IMR-90 (cell line): ENCODE measurements at regions not wholly inside any gene's neighbourhood (a gene's known extent, or its start where the extent isn't known, plus 50 kb on each side); places are given as distances from the start of the nearest gene placed in this dataset.

Experiments
- ATAC-seq: fragments of 200-7000 bp; cut with Tn5 transposase; 2 replicates; pipeline ENCODE4 v1.9.1; 2020; ENCODE audit warnings: low read depth, mild to moderate bottlenecking, moderate library complexity
- BruUV-seq: library from RNA; stranded (reverse); fragments of 400-500 nt; replicated peaks from 2 replicates; lab custom pipeline; 2021; lab: Mats Ljungman, UMichigan
- CTCF ChIA-PET: fragments of 300-600 bp; formaldehyde crosslinking; extraction: SDS; loops from one replicate; lab custom pipeline; 2021; ENCODE audit warnings: antibody characterized with exemption; lab: Yijun Ruan, JAX
- POLR2A ChIA-PET: fragments of 300-600 bp; sonication (Branson Sonifier 250); formaldehyde crosslinking; loops from one replicate; lab custom pipeline; 2022; ENCODE audit warnings: antibody characterized with exemption; ENCODE audit not compliant: unreplicated experiment; lab: Charles Lee
- DNase-seq: peaks from one replicate; pipeline ENCODE4 v3.0.0; 2013
- H2AFZ ChIP-seq: replicated peaks from 2 replicates; pipeline ENCODE3; 2013; ENCODE audit warnings: low read length, mild to moderate bottlenecking; ENCODE audit not compliant: poor library complexity
- H2AK5ac ChIP-seq: 2 replicates; pipeline ENCODE4 v1.6.1; 2013; ENCODE audit warnings: low read depth, low read length, inconsistent platforms
- H2AK9ac ChIP-seq: replicated peaks from 2 replicates; pipeline ENCODE3; 2013; ENCODE audit warnings: mild to moderate bottlenecking, low read depth, low read length, moderate library complexity; ENCODE audit not compliant: poor library complexity
- H2BK120ac ChIP-seq: 2 replicates; pipeline ENCODE4 v1.6.1; 2013; ENCODE audit warnings: low read depth, low read length, inconsistent platforms
- H2BK15ac ChIP-seq: 3 replicates; pipeline ENCODE4 v1.6.1; 2013; ENCODE audit warnings: low read depth, low read length, inconsistent platforms
- H2BK20ac ChIP-seq: 2 replicates; pipeline ENCODE4 v1.6.1; 2013; ENCODE audit warnings: low read depth, mild to moderate bottlenecking, inconsistent platforms, low read length, moderate library complexity
- H2BK5ac ChIP-seq: 2 replicates; pipeline ENCODE4 v1.6.1; 2013; ENCODE audit warnings: mild to moderate bottlenecking, low read depth, low read length, inconsistent platforms; ENCODE audit not compliant: poor library complexity, severe bottlenecking
- H3K14ac ChIP-seq: replicated peaks from 2 replicates; pipeline ENCODE4 v1.6.1; 2013; ENCODE audit warnings: low read depth, low read length, inconsistent platforms
- H3K18ac ChIP-seq: 2 replicates; pipeline ENCODE4 v1.6.1; 2013; ENCODE audit warnings: low read depth, low read length, control low read depth
- H3K23ac ChIP-seq: 2 replicates; pipeline ENCODE4 v1.6.1; 2013; ENCODE audit warnings: low read depth, low read length, inconsistent platforms
- H3K27ac ChIP-seq: 2 replicates; pipeline ENCODE4 v1.5.1; 2013; ENCODE audit warnings: mild to moderate bottlenecking, control low read depth, low read length; ENCODE audit not compliant: insufficient read depth
- H3K27me3 ChIP-seq: 2 replicates; pipeline ENCODE4 v1.6.1; 2013; ENCODE audit warnings: low read length; ENCODE audit not compliant: control insufficient read depth, insufficient read depth
- H3K36me3 ChIP-seq: 2 replicates; pipeline ENCODE4 v1.6.1; 2013; ENCODE audit warnings: low read length, mixed read lengths; ENCODE audit not compliant: control insufficient read depth, insufficient read depth
- H3K4ac ChIP-seq: 2 replicates; pipeline ENCODE4 v1.6.1; 2013; ENCODE audit warnings: low read depth, low read length, inconsistent platforms
- H3K4me1 ChIP-seq: 2 replicates; pipeline ENCODE4 v1.6.1; 2013; ENCODE audit warnings: low read length, mixed read lengths; ENCODE audit not compliant: control insufficient read depth, insufficient read depth
- H3K4me2 ChIP-seq: 2 replicates; pipeline ENCODE4 v1.6.1; 2013; ENCODE audit warnings: low read depth, mild to moderate bottlenecking, control low read depth, low read length, moderate library complexity
- H3K4me3 ChIP-seq: 2 replicates; pipeline ENCODE4 v1.5.1; 2013; ENCODE audit warnings: low read depth, mild to moderate bottlenecking, control low read depth, low read length, moderate library complexity; ENCODE audit not compliant: insufficient read depth
- H3K56ac ChIP-seq: 2 replicates; pipeline ENCODE4 v1.6.1; 2013; ENCODE audit warnings: low read length, inconsistent platforms; ENCODE audit not compliant: insufficient read depth; ENCODE audit errors: extremely low read depth
- H3K79me1 ChIP-seq, 2 experiments: 2 replicates each; pipeline ENCODE4 v1.6.1; 2013; ENCODE audit warnings: low read length in 2 of 2, inconsistent platforms in 1 of 2, low read depth in 1 of 2
- H3K9ac ChIP-seq: 2 replicates; pipeline ENCODE4 v1.6.1; 2013; ENCODE audit warnings: low read depth, low read length, control low read depth
- H3K9me1 ChIP-seq: 2 replicates; pipeline ENCODE4 v1.6.1; 2013; ENCODE audit warnings: low read length, inconsistent platforms; ENCODE audit not compliant: insufficient read depth
- H3K9me3 ChIP-seq: 2 replicates; pipeline ENCODE4 v1.6.1; 2013; ENCODE audit warnings: low read length; ENCODE audit not compliant: control insufficient read depth, insufficient read depth
- H4K20me1 ChIP-seq: 2 replicates; pipeline ENCODE4 v1.6.1; 2013; ENCODE audit warnings: low read length, inconsistent platforms; ENCODE audit not compliant: insufficient read depth
- H4K5ac ChIP-seq: 2 replicates; pipeline ENCODE4 v1.6.1; 2013; ENCODE audit warnings: mild to moderate bottlenecking, low read depth, low read length, control low read depth
- H4K8ac ChIP-seq, 2 experiments: 2 replicates each; pipeline ENCODE4 v1.6.1; 2013; ENCODE audit warnings: low read depth in 2 of 2, low read length in 2 of 2, control low read depth in 1 of 2, inconsistent platforms in 1 of 2
- H4K91ac ChIP-seq: 2 replicates; pipeline ENCODE4 v1.6.1; 2013; ENCODE audit warnings: low read depth, low read length, inconsistent platforms; ENCODE audit not compliant: insufficient read depth
- BHLHE40 ChIP-seq: fragments of 150-350 bp; IDR thresholded peaks from 2 replicates; pipeline ENCODE4 v1.6.1; 2016; ENCODE audit warnings: mild to moderate bottlenecking, low read depth, low read length
- CEBPB ChIP-seq: IDR thresholded peaks from 2 replicates; pipeline ENCODE4 v1.6.1; 2012; ENCODE audit warnings: low read depth, low read length, improper control_type of control experiment
- CHD1 ChIP-seq: IDR thresholded peaks from 2 replicates; pipeline ENCODE4 v1.6.1; 2012; ENCODE audit warnings: low read depth, low read length, improper control_type of control experiment
- FOS ChIP-seq: fragments of 150-350 bp; IDR thresholded peaks from 2 replicates; pipeline ENCODE4 v1.6.1; 2016; ENCODE audit warnings: low read depth, low read length
- MAFK ChIP-seq: IDR thresholded peaks from 2 replicates; pipeline ENCODE4 v1.6.1; 2012; ENCODE audit warnings: low read depth, low read length, improper control_type of control experiment
- MAZ ChIP-seq: IDR thresholded peaks from 2 replicates; pipeline ENCODE4 v1.6.1; 2012; ENCODE audit warnings: low read depth, mild to moderate bottlenecking, low read length, improper control_type of control experiment, moderate library complexity, borderline replicate concordance
- MXI1 ChIP-seq: IDR thresholded peaks from 2 replicates; pipeline ENCODE4 v1.6.1; 2012; ENCODE audit warnings: low read depth, mild to moderate bottlenecking, low read length, moderate library complexity, borderline replicate concordance
- NFE2L2 ChIP-seq: fragments of 150-350 bp; IDR thresholded peaks from 2 replicates; pipeline ENCODE4 v1.6.1; 2016; ENCODE audit warnings: low read depth, mild to moderate bottlenecking, low read length
- POLR2A ChIP-seq: IDR thresholded peaks from 2 replicates; pipeline ENCODE4 v1.6.1; 2012; ENCODE audit warnings: mild to moderate bottlenecking, low read depth, low read length
- RAD21 ChIP-seq: IDR thresholded peaks from 2 replicates; pipeline ENCODE4 v1.6.1; 2012; ENCODE audit warnings: low read length, improper control_type of control experiment
- RCOR1 ChIP-seq: IDR thresholded peaks from 2 replicates; pipeline ENCODE4 v1.6.1; 2012; ENCODE audit warnings: mild to moderate bottlenecking, low read length, improper control_type of control experiment; ENCODE audit not compliant: insufficient replicate concordance
- RFX5 ChIP-seq: IDR thresholded peaks from 2 replicates; pipeline ENCODE4 v1.8.0; 2012; ENCODE audit warnings: low read depth, mild to moderate bottlenecking, low read length, moderate library complexity
- SMC3 ChIP-seq: fragments of 150-350 bp; IDR thresholded peaks from 2 replicates; pipeline ENCODE4 v1.6.1; 2016; ENCODE audit warnings: low read depth, mild to moderate bottlenecking, antibody characterized with exemption, low read length, moderate library complexity
- WGBS, 2 experiments: methylation state at CpG; one replicate each; pipeline versions ENCODE4 v1.1.5 to v1.1.7; 2013; ENCODE audit warnings: missing lambda C conversion rate in 2 of 2; ENCODE audit not compliant: insufficient read length in 1 of 2; ENCODE audit errors: extremely low coverage in 2 of 2; 5-methylcytosine and 5-hydroxymethylcytosine counted together
- dilution Hi-C: fragments of 300-500 bp; cut with HindIII; formaldehyde crosslinking; loops from one replicate; pipeline ENCODE4 v1.14.3; 2018; ENCODE audit warnings: low sequenced_read_pairs; ENCODE audit not compliant: unreplicated experiment
- in situ Hi-C: fragments of 300-500 bp; cut with MboI; formaldehyde crosslinking; loops from 3 replicates; pipeline ENCODE4 v1.14.3; 2019; ENCODE audit warnings: low sequenced_read_pairs, inconsistent platforms, mixed read lengths
- intact Hi-C: fragments of 100-400 bp; cut with micrococcal nuclease; formaldehyde crosslinking; loops from 2 replicates; pipeline ENCODE4 v1.10.0; 2022
- TF ChIP-seq, protein P1 (sequence below): fragments of 150-350 bp; IDR thresholded peaks from 2 replicates; pipeline ENCODE4 v1.6.1; 2016; ENCODE audit warnings: low read depth, mild to moderate bottlenecking, low read length, moderate library complexity, borderline replicate concordance
- TF ChIP-seq, protein P2 (sequence below): fragments of 150-350 bp; IDR thresholded peaks from 2 replicates; pipeline ENCODE4 v1.6.1; 2017; ENCODE audit warnings: mild to moderate bottlenecking, antibody characterized with exemption, low read length, low read depth
- TF ChIP-seq, protein P3 (sequence below): conservative IDR thresholded peaks from 2 replicates; pipeline ENCODE4 v1.5.1; 2012; ENCODE audit warnings: mild to moderate bottlenecking, low read depth, low read length, improper control_type of control experiment

DNA sequence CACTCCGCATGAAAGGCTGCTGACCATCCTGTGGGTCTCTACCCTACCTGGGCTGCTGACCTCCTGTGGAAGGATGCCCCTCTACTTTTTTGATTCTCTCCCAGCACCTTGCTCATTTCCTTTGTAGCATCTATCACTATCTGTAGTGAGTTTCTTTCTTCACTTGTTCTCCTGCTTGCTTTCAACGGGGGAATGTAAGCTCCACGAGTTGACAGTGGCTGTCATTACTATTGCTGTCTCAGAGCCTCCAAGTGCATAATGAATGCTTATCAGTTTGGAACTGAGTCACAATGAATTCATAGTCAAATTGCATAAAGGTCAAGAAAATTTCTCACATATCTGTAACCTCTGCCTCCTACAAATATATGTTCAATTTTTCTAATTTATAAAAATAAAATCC is 477.7 kb downstream of the PLCL1 start:
- ChIA-PET CTCF (interaction anchor here (1.4 kb wide), 1 partner anchor 15 kb away, joined by 4 read pairs; no protein-coding TSS in a partner anchor), POLR2A (no interaction called here)
- dilution Hi-C loops (no loop called here), in situ Hi-C loops (no loop called here), intact Hi-C loops (no loop called here)
- DNase-seq (no peak), ATAC-seq (no peak)
- no peak overlapping the region for H2AFZ ChIP-seq
- no peak overlapping the region for H3K56ac ChIP-seq
- H4K5ac ChIP-seq: no peak overlapping the region
- BruUV-seq: no TSS peak
- no peak overlapping the region for H2AK5ac ChIP-seq
- no peaks in the 10 kb centered on the region for H3K9me1 ChIP-seq
- no peaks in the 10 kb centered on the region for H3K27me3 ChIP-seq
- no peak overlapping the region for H3K4ac ChIP-seq
- H3K9me3 ChIP-seq: no peaks in the 10 kb centered on the region
- no peak overlapping the region for H2AK9ac ChIP-seq
- H3K18ac ChIP-seq: no peak overlapping the region
- TF ChIP-seq SMC3 (no peak), BHLHE40 (no peak), MAZ (no peak), MXI1 (no peak), RFX5 (no peak), CHD1 (no peak), RCOR1 (no peak), POLR2A (no peak), FOS (no peak), CEBPB (no peak), MAFK (no peak), NFE2L2 (no peak), RAD21 (no peak)
- TF ChIP-seq, protein P1, sequence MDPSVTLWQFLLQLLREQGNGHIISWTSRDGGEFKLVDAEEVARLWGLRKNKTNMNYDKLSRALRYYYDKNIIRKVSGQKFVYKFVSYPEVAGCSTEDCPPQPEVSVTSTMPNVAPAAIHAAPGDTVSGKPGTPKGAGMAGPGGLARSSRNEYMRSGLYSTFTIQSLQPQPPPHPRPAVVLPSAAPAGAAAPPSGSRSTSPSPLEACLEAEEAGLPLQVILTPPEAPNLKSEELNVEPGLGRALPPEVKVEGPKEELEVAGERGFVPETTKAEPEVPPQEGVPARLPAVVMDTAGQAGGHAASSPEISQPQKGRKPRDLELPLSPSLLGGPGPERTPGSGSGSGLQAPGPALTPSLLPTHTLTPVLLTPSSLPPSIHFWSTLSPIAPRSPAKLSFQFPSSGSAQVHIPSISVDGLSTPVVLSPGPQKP: no peak
- TF ChIP-seq, protein P2, sequence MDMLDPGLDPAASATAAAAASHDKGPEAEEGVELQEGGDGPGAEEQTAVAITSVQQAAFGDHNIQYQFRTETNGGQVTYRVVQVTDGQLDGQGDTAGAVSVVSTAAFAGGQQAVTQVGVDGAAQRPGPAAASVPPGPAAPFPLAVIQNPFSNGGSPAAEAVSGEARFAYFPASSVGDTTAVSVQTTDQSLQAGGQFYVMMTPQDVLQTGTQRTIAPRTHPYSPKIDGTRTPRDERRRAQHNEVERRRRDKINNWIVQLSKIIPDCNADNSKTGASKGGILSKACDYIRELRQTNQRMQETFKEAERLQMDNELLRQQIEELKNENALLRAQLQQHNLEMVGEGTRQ: no peak
- TF ChIP-seq, protein P3, sequence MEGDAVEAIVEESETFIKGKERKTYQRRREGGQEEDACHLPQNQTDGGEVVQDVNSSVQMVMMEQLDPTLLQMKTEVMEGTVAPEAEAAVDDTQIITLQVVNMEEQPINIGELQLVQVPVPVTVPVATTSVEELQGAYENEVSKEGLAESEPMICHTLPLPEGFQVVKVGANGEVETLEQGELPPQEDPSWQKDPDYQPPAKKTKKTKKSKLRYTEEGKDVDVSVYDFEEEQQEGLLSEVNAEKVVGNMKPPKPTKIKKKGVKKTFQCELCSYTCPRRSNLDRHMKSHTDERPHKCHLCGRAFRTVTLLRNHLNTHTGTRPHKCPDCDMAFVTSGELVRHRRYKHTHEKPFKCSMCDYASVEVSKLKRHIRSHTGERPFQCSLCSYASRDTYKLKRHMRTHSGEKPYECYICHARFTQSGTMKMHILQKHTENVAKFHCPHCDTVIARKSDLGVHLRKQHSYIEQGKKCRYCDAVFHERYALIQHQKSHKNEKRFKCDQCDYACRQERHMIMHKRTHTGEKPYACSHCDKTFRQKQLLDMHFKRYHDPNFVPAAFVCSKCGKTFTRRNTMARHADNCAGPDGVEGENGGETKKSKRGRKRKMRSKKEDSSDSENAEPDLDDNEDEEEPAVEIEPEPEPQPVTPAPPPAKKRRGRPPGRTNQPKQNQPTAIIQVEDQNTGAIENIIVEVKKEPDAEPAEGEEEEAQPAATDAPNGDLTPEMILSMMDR: no peak
- WGBS, 2 experiments: no CpG with 5 or more reads among the region's 3 CpGs
- H4K91ac ChIP-seq: no peak overlapping the region
- H3K23ac ChIP-seq: no peak overlapping the region
- no peak overlapping the region for H2BK15ac ChIP-seq
- H4K8ac ChIP-seq: no peak overlapping the region
- H3K27ac ChIP-seq: no peak overlapping the region
- no peaks in the 10 kb centered on the region for H3K4me1 ChIP-seq
- H3K4me2 ChIP-seq: no peak overlapping the region
- no peak overlapping the region for H3K4me3 ChIP-seq
- no peaks in the 10 kb centered on the region for H3K36me3 ChIP-seq
- H2BK20ac ChIP-seq: no peak overlapping the region
- H4K20me1 ChIP-seq: no peaks in the 10 kb centered on the region
- H2BK120ac ChIP-seq: no peak overlapping the region
- no peak overlapping the region for H3K14ac ChIP-seq
- H3K9ac ChIP-seq: no peak overlapping the region
- H2BK5ac ChIP-seq: no peak overlapping the region
- H3K79me1 ChIP-seq: no peaks in the 10 kb centered on the region
